ENCODE measurements at regions not wholly inside any gene's neighbourhood (a gene's known extent, or its start where the extent isn't known, plus 50 kb on each side); places are given as distances from the start of the nearest gene placed in this dataset.

- BruUV-seq (replicated peaks) = no TSS peak
- no peaks in the 10 kb centered on the region for H3K4me1 ChIP-seq (ENCODE audit: insufficient read depth, low read length, poor library complexity, severe bottlenecking)
- no peaks in the 10 kb centered on the region for H3K36me3 ChIP-seq (ENCODE audit: insufficient read depth, low read length, poor library complexity, severe bottlenecking)
- POLR2A ChIA-PET (ENCODE audit: low non-redundant PET) = no interaction called here
- no peak for DNase-seq (ENCODE audit: low spot score)
- CTCF ChIA-PET = no interaction called here
- intact Hi-C loops (cut with micrococcal nuclease; ENCODE audit: unreplicated experiment) = no loop called here
- TF ChIP-seq EZH2 (IDR thresholded peaks at IDR 0.05; ENCODE audit: borderline replicate concordance, low read depth, low read length, poor library complexity, severe bottlenecking) (no peak), CTCF (conservative IDR thresholded peaks at IDR 0.05; ENCODE audit: low read depth, low read length) (no peak)
- no peak overlapping the region for H3K27ac ChIP-seq (ENCODE audit: low read depth, low read length, poor library complexity, severe bottlenecking)
- H3K9me3 ChIP-seq (ENCODE audit: low read depth, low read length, poor library complexity, severe bottlenecking) = no peaks in the 10 kb centered on the region
- no peak overlapping the region for H3K4me3 ChIP-seq (ENCODE audit: low read depth, low read length, poor library complexity, severe bottlenecking)
- no peaks in the 10 kb centered on the region for H3K27me3 ChIP-seq (replicated peaks; ENCODE audit: insufficient read depth, low read depth, low read length, poor library complexity)
These were observed 1602.4 kb downstream of the TECRL start for GRCh38 chr4:62806816-62807215.

GRCh38 chr4:62804075-62804474 lies 1603.9 kb downstream of the ADGRL3 start:
- Histone ChIP-seq H3K9me3 (ENCODE audit: low read depth, low read length, poor library complexity, severe bottlenecking) (no peaks in the 10 kb centered on the region), H3K4me3 (ENCODE audit: low read depth, low read length, poor library complexity, severe bottlenecking) (no peak overlapping the region), H3K27ac (ENCODE audit: low read depth, low read length, poor library complexity, severe bottlenecking) (no peak overlapping the region), H3K36me3 (ENCODE audit: insufficient read depth, low read length, poor library complexity, severe bottlenecking) (no peaks in the 10 kb centered on the region), H3K4me1 (ENCODE audit: insufficient read depth, low read length, poor library complexity, severe bottlenecking) (no peaks in the 10 kb centered on the region), H3K27me3 (replicated peaks; ENCODE audit: insufficient read depth, low read depth, low read length, poor library complexity) (no peaks in the 10 kb centered on the region)
- no TSS peak for BruUV-seq (replicated peaks)
- ChIA-PET POLR2A (ENCODE audit: low non-redundant PET) (no interaction called here), CTCF (no interaction called here)
- no peak for DNase-seq (ENCODE audit: low spot score)
- TF ChIP-seq CTCF (conservative IDR thresholded peaks at IDR 0.05; ENCODE audit: low read depth, low read length) = no peak
- TF ChIP-seq EZH2 (IDR thresholded peaks at IDR 0.05; ENCODE audit: borderline replicate concordance, low read depth, low read length, poor library complexity, severe bottlenecking) = no peak
- intact Hi-C loops (cut with micrococcal nuclease; ENCODE audit: unreplicated experiment) = no loop called here

GRCh38 chr4:62797221-62797620 lies 1597.1 kb downstream of the ADGRL3 start:
- H3K4me3 ChIP-seq (ENCODE audit: low read depth, low read length, poor library complexity, severe bottlenecking) = no peak overlapping the region
- no peaks in the 10 kb centered on the region for H3K9me3 ChIP-seq (ENCODE audit: low read depth, low read length, poor library complexity, severe bottlenecking)
- CTCF ChIA-PET = no interaction called here
- no TSS peak for BruUV-seq (replicated peaks)
- no peaks in the 10 kb centered on the region for H3K27me3 ChIP-seq (replicated peaks; ENCODE audit: insufficient read depth, low read depth, low read length, poor library complexity)
- intact Hi-C loops (cut with micrococcal nuclease; ENCODE audit: unreplicated experiment) = no loop called here
- no peaks in the 10 kb centered on the region for H3K4me1 ChIP-seq (ENCODE audit: insufficient read depth, low read length, poor library complexity, severe bottlenecking)
- TF ChIP-seq EZH2 (IDR thresholded peaks at IDR 0.05; ENCODE audit: borderline replicate concordance, low read depth, low read length, poor library complexity, severe bottlenecking) (no peak), CTCF (conservative IDR thresholded peaks at IDR 0.05; ENCODE audit: low read depth, low read length) (no peak)
- no peak overlapping the region for H3K27ac ChIP-seq (ENCODE audit: low read depth, low read length, poor library complexity, severe bottlenecking)
- DNase-seq (ENCODE audit: low spot score) = no peak
- POLR2A ChIA-PET (ENCODE audit: low non-redundant PET) = no interaction called here
- H3K36me3 ChIP-seq (ENCODE audit: insufficient read depth, low read length, poor library complexity, severe bottlenecking) = no peaks in the 10 kb centered on the region

All from A673 (cell line).